ENCODE measurements at regions not wholly inside any gene's neighbourhood (a gene's known extent, or its start where the extent isn't known, plus 50 kb on each side); places are given as distances from the start of the nearest gene placed in this dataset.
"Not testable (repeated sequence)": the region's sequence is repeated elsewhere in the genome, so short reads cannot be mapped to it uniquely, and the experiment has no call there.

- not testable (repeated sequence) for TF ChIP-seq ZSCAN20 (CRISPR knock-in tag; IDR thresholded peaks at IDR 0.05; ENCODE audit: borderline replicate concordance); JUND (CRISPR knock-in tag; IDR thresholded peaks at IDR 0.05); U2AF2 (IDR thresholded peaks at IDR 0.05; ENCODE audit: low read depth, low read length); POLR2A (IDR thresholded peaks at IDR 0.05; ENCODE audit: insufficient read depth in 1 of 2, low read depth in 2 of 2, low read length in 2 of 2); POLR2AphosphoS2 (IDR thresholded peaks at IDR 0.05; ENCODE audit: low read depth, low read length); CTCF (CRISPR knock-in tag; IDR thresholded peaks at IDR 0.05); JUN (CRISPR knock-in tag; IDR thresholded peaks at IDR 0.05); HNRNPK (IDR thresholded peaks at IDR 0.05; ENCODE audit: low read depth, low read length, poor library complexity, severe bottlenecking); SIN3A (IDR thresholded peaks at IDR 0.05; ENCODE audit: borderline replicate concordance, low read depth, low read length); ZFP36 (IDR thresholded peaks at IDR 0.05; ENCODE audit: borderline replicate concordance, low read depth, low read length, partially characterized antibody); CEBPB (IDR thresholded peaks at IDR 0.05; ENCODE audit: borderline replicate concordance, low read depth, low read length); TGIF2 (CRISPR knock-in tag; IDR thresholded peaks at IDR 0.05); MYPOP (CRISPR knock-in tag; IDR thresholded peaks at IDR 0.05); ZNF800 (CRISPR knock-in tag; IDR thresholded peaks at IDR 0.05)
These were observed 209.9 kb upstream of the IRF2BP2 start for GRCh38 chr1:234819845-234820244.
